Epithelial cell of esophagus (primary cell): ENCODE measurements at regions not wholly inside any gene's neighbourhood (a gene's known extent, or its start where the extent isn't known, plus 50 kb on each side); places are given as distances from the start of the nearest gene placed in this dataset.

ENCODE experiments used
- DNase-seq: peaks from one replicate; pipeline ENCODE4 v3.0.0; 2010; ENCODE audit warnings: low read depth
- H3K4me3 ChIP-seq: 2 replicates; pipeline ENCODE4 v1.5.1; 2011; ENCODE audit warnings: mild to moderate bottlenecking, low read length, control low read depth
- TF ChIP-seq, protein P1 (sequence below): IDR thresholded peaks from 2 replicates; pipeline ENCODE4 v1.5.1; 2011; ENCODE audit warnings: low read depth, mild to moderate bottlenecking, low read length, control low read depth, inconsistent platforms; ENCODE audit not compliant: insufficient read depth; ENCODE audit errors: missing control alignments

DNA sequence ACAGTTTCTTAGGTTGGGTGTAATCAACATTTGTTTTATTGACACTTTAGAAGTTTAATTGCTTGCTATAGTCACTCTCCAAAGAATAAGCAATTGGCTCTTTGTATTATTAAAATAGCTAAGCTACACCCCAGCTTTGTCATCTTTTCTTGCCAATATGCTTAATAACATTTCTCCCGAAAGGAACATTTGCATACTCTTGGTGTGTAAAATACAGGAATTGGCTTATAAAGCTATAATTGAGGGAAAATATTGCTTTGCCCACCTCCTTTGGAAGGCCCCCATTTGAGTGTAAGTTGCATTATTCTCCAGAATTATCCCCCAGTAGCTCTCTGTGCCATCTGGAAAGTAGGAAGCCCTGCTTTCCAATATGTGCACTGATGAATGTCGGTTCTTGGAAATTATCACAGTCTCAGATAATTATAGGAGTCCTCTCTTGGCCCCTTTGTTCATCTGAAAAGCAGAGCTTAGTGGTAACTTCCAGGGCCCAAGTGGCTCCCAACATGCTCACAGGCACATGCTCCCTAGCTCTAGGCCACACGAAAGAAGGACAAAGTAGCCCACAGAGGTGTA is 92.4 kb upstream of the B3GAT2 start:
- TF ChIP-seq, protein P1, sequence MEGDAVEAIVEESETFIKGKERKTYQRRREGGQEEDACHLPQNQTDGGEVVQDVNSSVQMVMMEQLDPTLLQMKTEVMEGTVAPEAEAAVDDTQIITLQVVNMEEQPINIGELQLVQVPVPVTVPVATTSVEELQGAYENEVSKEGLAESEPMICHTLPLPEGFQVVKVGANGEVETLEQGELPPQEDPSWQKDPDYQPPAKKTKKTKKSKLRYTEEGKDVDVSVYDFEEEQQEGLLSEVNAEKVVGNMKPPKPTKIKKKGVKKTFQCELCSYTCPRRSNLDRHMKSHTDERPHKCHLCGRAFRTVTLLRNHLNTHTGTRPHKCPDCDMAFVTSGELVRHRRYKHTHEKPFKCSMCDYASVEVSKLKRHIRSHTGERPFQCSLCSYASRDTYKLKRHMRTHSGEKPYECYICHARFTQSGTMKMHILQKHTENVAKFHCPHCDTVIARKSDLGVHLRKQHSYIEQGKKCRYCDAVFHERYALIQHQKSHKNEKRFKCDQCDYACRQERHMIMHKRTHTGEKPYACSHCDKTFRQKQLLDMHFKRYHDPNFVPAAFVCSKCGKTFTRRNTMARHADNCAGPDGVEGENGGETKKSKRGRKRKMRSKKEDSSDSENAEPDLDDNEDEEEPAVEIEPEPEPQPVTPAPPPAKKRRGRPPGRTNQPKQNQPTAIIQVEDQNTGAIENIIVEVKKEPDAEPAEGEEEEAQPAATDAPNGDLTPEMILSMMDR = no peak
- DNase-seq = no peak
- H3K4me3 ChIP-seq = no peak overlapping the region

- TF ChIP-seq, protein P1 = no peak
- no peak overlapping the region for H3K4me3 ChIP-seq
- DNase-seq = no peak
Measured at GRCh38 chr6:71053475-71053874, 96.6 kb upstream of the B3GAT2 start.

DNA sequence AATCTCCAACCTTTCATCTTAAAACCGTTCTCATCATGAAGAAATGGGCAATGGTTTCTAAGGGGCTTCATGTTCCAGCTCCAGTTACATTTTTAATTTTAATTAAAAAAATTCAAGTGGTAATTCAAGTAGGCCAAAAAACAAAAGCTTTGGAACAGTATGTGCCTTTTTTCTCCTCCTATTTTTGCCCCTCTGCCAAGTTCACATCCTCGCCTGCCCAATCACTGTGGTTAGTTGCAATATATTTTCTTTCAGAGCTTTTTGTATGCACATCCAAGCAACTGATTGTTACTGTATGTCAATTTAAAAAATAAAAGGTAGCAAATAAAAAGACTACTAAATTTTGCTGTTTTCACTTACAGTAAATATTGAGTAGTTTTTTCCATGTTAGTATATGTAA is 99.8 kb upstream of the B3GAT2 start:
- DNase-seq = no peak
- TF ChIP-seq, protein P1 = no peak
- no peak overlapping the region for H3K4me3 ChIP-seq

- TF ChIP-seq, protein P1 = no peak
- H3K4me3 ChIP-seq = no peak overlapping the region
- no peak for DNase-seq
Measured at GRCh38 chr6:71066153-71066552, 109.3 kb upstream of the B3GAT2 start.

GRCh38 chr6:71067816-71068215 is 111.0 kb upstream of the B3GAT2 start:
- TF ChIP-seq, protein P1 = no peak
- H3K4me3 ChIP-seq = no peak overlapping the region
- DNase-seq = no peak

DNA sequence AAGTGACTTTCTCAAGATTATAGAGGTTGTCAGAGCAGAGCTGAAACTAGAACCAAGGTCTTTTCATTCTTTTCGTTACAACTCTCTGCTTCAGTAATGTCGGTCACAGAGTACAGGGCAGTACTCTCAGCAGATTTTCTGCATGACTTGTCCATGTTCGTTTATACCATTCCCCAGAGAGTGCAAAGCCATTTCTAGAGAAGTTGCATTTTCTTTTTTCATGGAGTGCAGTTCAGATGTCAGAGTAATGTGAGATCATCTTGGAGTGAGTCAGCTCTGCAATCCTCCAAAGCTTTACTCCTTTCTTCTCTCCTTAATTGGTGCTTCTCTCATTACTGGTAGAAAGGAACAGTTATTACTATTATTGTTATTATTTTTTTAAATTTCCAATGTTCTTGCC is 115.6 kb upstream of the B3GAT2 start:
- TF ChIP-seq, protein P1 = no peak
- DNase-seq = peak; percentile 9
- H3K4me3 ChIP-seq = no peak overlapping the region

- no peak for DNase-seq
Measured at GRCh38 chr6:71077655-71078054, 120.8 kb upstream of the B3GAT2 start.

More at GRCh38 chr6:71077655-71078054, 120.8 kb upstream of the B3GAT2 start:
- TF ChIP-seq, protein P1 = no peak
- no peak overlapping the region for H3K4me3 ChIP-seq
